Naive thymus-derived CD4-positive, alpha-beta T cell (primary cell): ENCODE measurements at regions not wholly inside any gene's neighbourhood (a gene's known extent, or its start where the extent isn't known, plus 50 kb on each side); places are given as distances from the start of the nearest gene placed in this dataset.

Experiments
- ATAC-seq: fragments of 150-1000 bp; cut with Tn5 transposase; 2 replicates; pipeline ENCODE4 v1.10.0; 2021; ENCODE audit warnings: mild to moderate bottlenecking, moderate library complexity
- CTCF ChIA-PET: fragments of 350-600 bp; sonication (Branson Sonifier 250); formaldehyde crosslinking; loops from one replicate; lab custom pipeline; 2021; ENCODE audit warnings: antibody characterized with exemption; lab: Charles Lee
- POLR2A ChIA-PET: fragments of 350-600 bp; sonication (Branson Sonifier 250); formaldehyde crosslinking; loops from one replicate; lab custom pipeline; 2021; ENCODE audit warnings: antibody characterized with exemption, inconsistent platforms; lab: Charles Lee
- DNase-seq, 9 donors: peaks; one replicate each; pipeline versions ENCODE4 v3.0.0 to v3.0.0-alpha.2; 2020 to 2022; ENCODE audit warnings: mixed read lengths in 1 of 9
- H3K27ac ChIP-seq: one replicate; pipeline ENCODE4 v1.7.0; 2013; ENCODE audit warnings: mild to moderate bottlenecking, low read depth, low read length, moderate library complexity
- H3K27me3 ChIP-seq, 2 donors: one replicate each; pipeline ENCODE4 v1.7.0; 2013; ENCODE audit warnings: low read length in 2 of 2, mild to moderate bottlenecking in 2 of 2, moderate library complexity in 2 of 2; ENCODE audit not compliant: control insufficient read depth in 2 of 2, insufficient read depth in 2 of 2
- H3K36me3 ChIP-seq, 3 experiments: 1 replicate in 2 of 3; 2 replicates in 1 of 3; pipeline ENCODE4 v1.7.0; 2013; ENCODE audit warnings: low read length in 3 of 3, mild to moderate bottlenecking in 3 of 3, moderate library complexity in 1 of 3; ENCODE audit not compliant: insufficient read depth in 3 of 3, control insufficient read depth in 2 of 3
- H3K4me1 ChIP-seq, 2 donors: one replicate each; pipeline ENCODE4 v1.7.0; 2013; ENCODE audit warnings: low read length in 2 of 2, mild to moderate bottlenecking in 2 of 2, moderate library complexity in 1 of 2; ENCODE audit not compliant: control insufficient read depth in 2 of 2, insufficient read depth in 2 of 2
- H3K4me3 ChIP-seq: 2 replicates; pipeline ENCODE4 v1.7.0; 2013; ENCODE audit warnings: mild to moderate bottlenecking, low read length
- H3K9me3 ChIP-seq, 3 experiments: 1 replicate in 2 of 3; 2 replicates in 1 of 3; pipeline ENCODE4 v1.7.0; 2013; ENCODE audit warnings: low read length in 3 of 3; ENCODE audit not compliant: control insufficient read depth in 2 of 3
- H3K27ac Mint-ChIP-seq, 9 donors: one replicate each; pipeline ENCODE4 v1.8.0; 2020 to 2022; ENCODE audit warnings: mixed read lengths in 9 of 9, mild to moderate bottlenecking in 8 of 9, moderate library complexity in 5 of 9, inconsistent platforms in 2 of 9
- H3K27me3 Mint-ChIP-seq, 5 donors: one replicate each; pipeline ENCODE4 v1.8.0; 2021 to 2022; ENCODE audit warnings: mixed read lengths in 5 of 5, mild to moderate bottlenecking in 1 of 5
- H3K36me3 Mint-ChIP-seq, 5 donors: one replicate each; pipeline ENCODE4 v1.8.0; 2020 to 2022; ENCODE audit warnings: mixed read lengths in 5 of 5, mild to moderate bottlenecking in 3 of 5, inconsistent platforms in 1 of 5
- H3K4me1 Mint-ChIP-seq, 7 donors: one replicate each; pipeline ENCODE4 v1.8.0; 2020 to 2022; ENCODE audit warnings: mixed read lengths in 7 of 7, mild to moderate bottlenecking in 3 of 7, inconsistent platforms in 1 of 7
- H3K4me3 Mint-ChIP-seq, 10 donors: one replicate each; pipeline ENCODE4 v1.8.0; 2020 to 2022; ENCODE audit warnings: mild to moderate bottlenecking in 10 of 10, mixed read lengths in 10 of 10, moderate library complexity in 6 of 10, inconsistent platforms in 2 of 10
- H3K9me3 Mint-ChIP-seq, 11 donors: one replicate each; pipeline ENCODE4 v1.8.0; 2020 to 2022; ENCODE audit warnings: mixed read lengths in 11 of 11, mild to moderate bottlenecking in 4 of 11, inconsistent platforms in 1 of 11, moderate library complexity in 1 of 11
- intact Hi-C, 2 donors: fragments of 100-400 bp; cut with micrococcal nuclease; formaldehyde crosslinking; loops; one replicate each; pipeline ENCODE4 v1.15.1; 2023

DNA sequence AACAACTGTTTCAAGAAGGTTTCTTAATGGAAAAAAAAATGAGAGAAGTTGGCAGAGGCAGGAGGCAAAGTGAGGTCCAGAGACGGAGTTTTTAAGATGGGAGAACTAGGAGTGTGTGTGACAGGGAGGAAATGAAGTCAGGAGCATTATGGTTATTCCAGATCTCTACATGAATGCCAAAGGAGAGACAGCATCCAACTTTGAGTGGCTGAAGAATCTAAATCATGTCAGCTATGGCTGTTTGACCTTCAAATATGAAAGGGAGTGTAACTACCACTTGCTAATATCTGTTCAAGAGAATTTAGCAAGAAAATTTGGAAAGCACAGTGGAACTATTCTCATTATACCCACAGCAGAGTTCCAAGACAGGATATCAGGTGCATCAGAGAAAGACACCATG lies 81.2 kb upstream of the CCBE1 start:
- CTCF ChIA-PET, result no interaction called here
- POLR2A ChIA-PET, result no interaction called here
- Histone ChIP-seq H3K4me1 (no peaks in the 10 kb centered on the region), H3K27ac (no peak overlapping the region), H3K36me3 (no peaks in the 10 kb centered on the region), H3K27me3 (no peaks in the 10 kb centered on the region), H3K9me3 (no peaks in the 10 kb centered on the region), H3K4me3 (no peak overlapping the region)
- Mint-ChIP-seq H3K4me3 (no peak overlapping the region), H3K9me3 (peaks cover 2 to 19% (median 7%) of the 10 kb centered on the region in 11 donors), H3K4me1 (no peaks in the 10 kb centered on the region), H3K27me3 (peaks cover 3 to 28% (median 6%) of the 10 kb centered on the region in 5 donors), H3K36me3 (no peaks in the 10 kb centered on the region), H3K27ac (no peak overlapping the region)
- intact Hi-C loops, result no loop called here
- ATAC-seq (no peak), DNase-seq (no peak)

DNA sequence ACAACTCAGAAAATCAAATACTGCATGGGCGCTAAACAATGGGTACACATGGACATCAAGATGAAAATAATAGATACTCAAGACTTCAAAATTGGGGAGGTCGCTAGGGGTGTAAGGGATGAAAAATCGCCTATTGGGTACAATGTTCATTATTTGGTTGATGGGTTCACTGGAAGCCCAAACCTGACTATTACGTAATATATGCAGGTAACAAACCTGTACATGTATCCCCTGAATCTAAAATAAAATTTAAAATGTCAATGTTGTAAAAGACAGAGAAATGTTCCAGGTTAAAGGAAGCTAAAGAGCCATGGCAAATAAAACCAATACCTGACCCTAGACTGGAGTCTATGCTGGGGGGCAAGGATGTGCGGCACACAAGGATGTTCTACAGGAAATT lies 80.4 kb upstream of the CCBE1 start:
- Histone ChIP-seq H3K27ac (no peak overlapping the region), H3K4me3 (no peak overlapping the region), H3K4me1 (no peaks in the 10 kb centered on the region), H3K27me3 (no peaks in the 10 kb centered on the region), H3K36me3 (no peaks in the 10 kb centered on the region), H3K9me3 (no peaks in the 10 kb centered on the region)
- CTCF ChIA-PET, result no interaction called here
- POLR2A ChIA-PET, result no interaction called here
- H3K27ac Mint-ChIP-seq, result no peak overlapping the region
- intact Hi-C loops, result no loop called here
- H3K4me1 Mint-ChIP-seq, result no peaks in the 10 kb centered on the region
- H3K36me3 Mint-ChIP-seq, result no peaks in the 10 kb centered on the region
- no peak overlapping the region for H3K4me3 Mint-ChIP-seq
- ATAC-seq (no peak), DNase-seq (no peak)
- peaks cover 2 to 19% (median 7%) of the 10 kb centered on the region in 11 donors for H3K9me3 Mint-ChIP-seq
- H3K27me3 Mint-ChIP-seq, result peaks cover 0 to 27% (median 6%) of the 10 kb centered on the region in 5 donors

- CTCF ChIA-PET, result interaction anchor here (0.6 kb wide), 1 partner anchor 540 kb away, joined by 7 read pairs; no protein-coding TSS in a partner anchor
- intact Hi-C loops, result no loop called here
- POLR2A ChIA-PET, result no interaction called here
Measured at GRCh38 chr18:59769129-59769865, 72.1 kb upstream of the CCBE1 start.

GRCh38 chr18:59768409-59768808 lies 71.2 kb upstream of the CCBE1 start:
- peaks cover 0 to 4% (median 0%) of the 10 kb centered on the region in 5 donors for H3K36me3 Mint-ChIP-seq
- H3K27me3 Mint-ChIP-seq, result peaks cover 0 to 25% (median 21%) of the 10 kb centered on the region in 5 donors
- POLR2A ChIA-PET, result no interaction called here
- no peaks in the 10 kb centered on the region for H3K9me3 ChIP-seq
- intact Hi-C loops, result no loop called here
- H3K27ac Mint-ChIP-seq, result no peak overlapping the region
- H3K4me1 Mint-ChIP-seq, result no peaks in the 10 kb centered on the region
- H3K4me1 ChIP-seq, result no peaks in the 10 kb centered on the region
- no peak overlapping the region for H3K27ac ChIP-seq
- H3K27me3 ChIP-seq, result no peaks in the 10 kb centered on the region
- ATAC-seq (no peak), DNase-seq (no peak)
- H3K36me3 ChIP-seq, result no peaks in the 10 kb centered on the region
- H3K4me3 ChIP-seq, result no peak overlapping the region
- peaks cover 0 to 27% (median 11%) of the 10 kb centered on the region in 11 donors for H3K9me3 Mint-ChIP-seq
- CTCF ChIA-PET, result no interaction called here
- H3K4me3 Mint-ChIP-seq, result no peak overlapping the region

More at GRCh38 chr18:59769129-59769865, 72.1 kb upstream of the CCBE1 start:
- H3K4me3 ChIP-seq, result no peak overlapping the region
- H3K4me1 ChIP-seq, result no peaks in the 10 kb centered on the region
- peaks cover 0 to 32% (median 12%) of the 10 kb centered on the region in 11 donors for H3K9me3 Mint-ChIP-seq
- H3K4me1 Mint-ChIP-seq, result no peaks in the 10 kb centered on the region
- H3K4me3 Mint-ChIP-seq, result no peak overlapping the region
- no peak for ATAC-seq
- H3K27me3 ChIP-seq, result no peaks in the 10 kb centered on the region
- peaks cover 0 to 30% (median 24%) of the 10 kb centered on the region in 5 donors for H3K27me3 Mint-ChIP-seq
- peaks cover 0 to 4% (median 0%) of the 10 kb centered on the region in 5 donors for H3K36me3 Mint-ChIP-seq
- no peaks in the 10 kb centered on the region for H3K9me3 ChIP-seq
- H3K36me3 ChIP-seq, result no peaks in the 10 kb centered on the region
- no peak overlapping the region for H3K27ac ChIP-seq
- no peak overlapping the region for H3K27ac Mint-ChIP-seq
- no peak for DNase-seq

GRCh38 chr18:59767732-59768131 lies 70.5 kb upstream of the CCBE1 start:
- ChIA-PET POLR2A (no interaction called here), CTCF (no interaction called here)
- H3K27me3 Mint-ChIP-seq, result peaks cover 0 to 25% (median 21%) of the 10 kb centered on the region in 5 donors
- H3K36me3 Mint-ChIP-seq, result peaks cover 0 to 4% (median 0%) of the 10 kb centered on the region in 5 donors
- Histone ChIP-seq H3K36me3 (no peaks in the 10 kb centered on the region), H3K27ac (no peak overlapping the region), H3K27me3 (no peaks in the 10 kb centered on the region), H3K4me3 (no peak overlapping the region), H3K4me1 (no peaks in the 10 kb centered on the region), H3K9me3 (no peaks in the 10 kb centered on the region)
- peaks cover 0 to 25% (median 8%) of the 10 kb centered on the region in 11 donors for H3K9me3 Mint-ChIP-seq
- ATAC-seq (no peak), DNase-seq (no peak)
- no peak overlapping the region for H3K4me3 Mint-ChIP-seq
- H3K4me1 Mint-ChIP-seq, result no peaks in the 10 kb centered on the region
- no peak overlapping the region for H3K27ac Mint-ChIP-seq
- intact Hi-C loops, result no loop called here

DNA sequence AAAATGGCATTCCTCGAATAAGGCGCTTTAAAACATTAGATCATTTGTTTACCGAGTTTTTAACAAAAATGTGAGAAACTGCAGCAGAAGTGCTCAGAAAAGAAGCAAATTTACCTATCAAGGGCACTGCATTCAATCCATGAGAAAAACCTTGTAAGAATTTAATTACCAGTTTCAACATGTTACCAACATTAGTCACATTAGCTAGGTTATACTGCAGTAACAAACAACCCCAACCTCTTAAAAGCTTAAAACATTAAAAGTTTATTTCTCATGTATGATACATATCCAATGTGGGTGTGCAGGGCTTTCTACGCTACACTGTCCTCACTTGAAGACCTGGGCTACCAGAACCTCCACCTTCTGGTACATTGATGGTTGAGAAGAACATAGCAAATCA lies 68.1 kb upstream of the CCBE1 start:
- DNase-seq (no peak), ATAC-seq (no peak)
- no peaks in the 10 kb centered on the region for H3K4me1 Mint-ChIP-seq
- intact Hi-C loops, result no loop called here
- Histone ChIP-seq H3K36me3 (no peaks in the 10 kb centered on the region), H3K27ac (no peak overlapping the region), H3K27me3 (no peaks in the 10 kb centered on the region), H3K4me1 (no peaks in the 10 kb centered on the region), H3K4me3 (no peak overlapping the region), H3K9me3 (no peaks in the 10 kb centered on the region)
- H3K4me3 Mint-ChIP-seq, result no peak overlapping the region
- CTCF ChIA-PET, result no interaction called here
- H3K27ac Mint-ChIP-seq, result no peak overlapping the region
- H3K9me3 Mint-ChIP-seq, result peaks cover 0 to 21% (median 7%) of the 10 kb centered on the region in 11 donors
- POLR2A ChIA-PET, result no interaction called here
- peaks cover 0 to 4% (median 0%) of the 10 kb centered on the region in 5 donors for H3K36me3 Mint-ChIP-seq
- H3K27me3 Mint-ChIP-seq, result peaks cover 0 to 24% (median 11%) of the 10 kb centered on the region in 5 donors

- no peaks in the 10 kb centered on the region for H3K4me1 Mint-ChIP-seq
- H3K27me3 ChIP-seq, result no peaks in the 10 kb centered on the region
- intact Hi-C loops, result no loop called here
- ChIA-PET CTCF (no interaction called here), POLR2A (no interaction called here)
- no peak overlapping the region for H3K27ac Mint-ChIP-seq
- H3K36me3 Mint-ChIP-seq, result peaks cover 0 to 4% (median 0%) of the 10 kb centered on the region in 5 donors
- H3K36me3 ChIP-seq, result no peaks in the 10 kb centered on the region
- no peaks in the 10 kb centered on the region for H3K9me3 ChIP-seq
- no peak for ATAC-seq
- H3K27me3 Mint-ChIP-seq, result peaks cover 0 to 19% (median 10%) of the 10 kb centered on the region in 5 donors
- H3K4me3 ChIP-seq, result no peak overlapping the region
- no peaks in the 10 kb centered on the region for H3K4me1 ChIP-seq
- no peak overlapping the region for H3K27ac ChIP-seq
- peaks cover 0 to 21% (median 6%) of the 10 kb centered on the region in 11 donors for H3K9me3 Mint-ChIP-seq
- H3K4me3 Mint-ChIP-seq, result no peak overlapping the region
- no peak for DNase-seq
Measured at GRCh38 chr18:59764281-59764680, 67.1 kb upstream of the CCBE1 start.
